Breast epithelium (tissue), 3 donors: ENCODE measurements at regions not wholly inside any gene's neighbourhood (a gene's known extent, or its start where the extent isn't known, plus 50 kb on each side); places are given as distances from the start of the nearest gene placed in this dataset.

Experiments used
- CTCF ChIP-seq, 3 donors: fragments of 450-650 bp; IDR thresholded peaks; one replicate each; pipeline ENCODE4 v1.5.1; 2016 to 2017; ENCODE audit warnings: antibody characterized with exemption in 3 of 3, mild to moderate bottlenecking in 3 of 3, moderate library complexity in 3 of 3
- POLR2A ChIP-seq: fragments of 450-650 bp; IDR thresholded peaks from one replicate; pipeline ENCODE4 v1.6.1; 2016; ENCODE audit warnings: antibody characterized with exemption, mild to moderate bottlenecking, moderate library complexity
- POLR2AphosphoS5 ChIP-seq, 3 donors: sonication (generic); formaldehyde crosslinking; IDR thresholded peaks; one replicate each; pipeline ENCODE4 v1.6.1; 2017; ENCODE audit warnings: antibody characterized with exemption in 3 of 3

- TF ChIP-seq CTCF (IDR thresholded peaks at IDR 0.05) (no peak), POLR2A (no peak), POLR2AphosphoS5 (IDR thresholded peaks at IDR 0.05) (no peak)
Measured at GRCh38 chr10:90079819-90080218, 378.4 kb downstream of the KIF20B start.
